GM21723 (cell line): ENCODE measurements at regions not wholly inside any gene's neighbourhood (a gene's known extent, or its start where the extent isn't known, plus 50 kb on each side); places are given as distances from the start of the nearest gene placed in this dataset.
"Not testable (repeated sequence)": the region's sequence is repeated elsewhere in the genome, so short reads cannot be mapped to it uniquely, and the experiment has no call there.

ENCODE experiments used
- ATAC-seq: cut with Tn5 transposase; IDR thresholded peaks from one replicate; pipeline ENCODE4 v1.9.1; 2021; ENCODE audit warnings: mild to moderate bottlenecking, moderate library complexity; ENCODE audit not compliant: unreplicated experiment

DNA sequence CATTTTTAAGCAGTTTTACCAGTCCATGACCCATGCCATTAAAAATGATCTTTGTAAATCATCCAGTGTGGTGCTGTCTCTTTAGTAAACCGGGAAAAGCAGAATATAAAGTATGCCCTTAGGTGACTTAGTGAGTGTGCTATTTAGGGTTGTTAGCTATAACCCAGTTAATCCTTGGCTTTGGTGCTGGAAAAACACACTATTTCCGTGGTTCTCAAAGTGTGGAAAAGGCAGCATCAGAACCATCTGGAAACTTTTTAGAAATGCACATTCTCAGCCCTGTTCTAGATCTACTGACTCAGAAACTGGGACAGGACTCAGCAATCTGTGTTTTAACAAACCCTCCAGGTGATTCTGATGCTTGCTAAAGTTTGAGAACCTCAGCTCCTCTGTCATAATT, 123.6 kb upstream of the ZNF608 start:
- no peak for ATAC-seq

DNA sequence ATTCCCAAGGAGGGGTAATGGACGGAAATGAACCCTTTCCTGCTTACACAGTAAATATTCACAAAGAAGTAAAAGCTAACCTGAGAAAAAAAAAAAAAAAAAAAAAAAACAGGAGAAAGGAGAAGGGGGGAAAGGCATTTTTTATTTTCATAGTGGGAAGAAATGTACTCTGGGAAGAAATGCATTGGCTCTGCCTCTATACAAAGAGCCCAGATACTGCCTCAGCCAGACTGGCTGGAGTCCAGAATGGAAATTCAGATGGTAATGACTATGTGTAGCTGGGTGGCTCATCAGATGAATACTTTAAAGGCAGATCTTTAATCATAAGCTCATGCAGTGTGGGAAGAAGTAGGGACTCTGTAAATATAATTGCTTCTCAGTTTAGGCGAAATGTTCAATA, 124.9 kb upstream of the ZNF608 start:
- no peak for ATAC-seq

DNA sequence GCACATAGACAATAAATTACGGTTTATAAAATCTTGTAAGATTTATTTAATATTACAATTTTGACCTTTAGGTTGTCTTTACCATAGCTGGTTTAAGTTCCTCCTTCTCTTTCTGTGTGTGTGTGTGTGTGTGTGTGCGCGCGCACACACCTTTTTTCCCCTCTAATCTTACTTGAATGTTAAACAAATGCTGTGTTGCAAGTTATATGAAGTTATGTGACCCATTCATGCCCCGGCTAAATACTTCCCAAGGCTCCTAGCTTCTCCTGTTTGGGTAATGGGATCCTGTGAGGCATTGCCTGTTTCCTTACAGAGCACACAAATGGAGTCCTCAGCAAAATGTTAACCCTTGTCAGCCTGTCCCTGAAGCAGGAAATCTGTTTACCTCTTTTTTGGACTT, 125.6 kb upstream of the ZNF608 start:
- no peak for ATAC-seq

- ATAC-seq = no peak
Measured at GRCh38 chr5:124872615-124873014, 126.2 kb upstream of the ZNF608 start.

DNA sequence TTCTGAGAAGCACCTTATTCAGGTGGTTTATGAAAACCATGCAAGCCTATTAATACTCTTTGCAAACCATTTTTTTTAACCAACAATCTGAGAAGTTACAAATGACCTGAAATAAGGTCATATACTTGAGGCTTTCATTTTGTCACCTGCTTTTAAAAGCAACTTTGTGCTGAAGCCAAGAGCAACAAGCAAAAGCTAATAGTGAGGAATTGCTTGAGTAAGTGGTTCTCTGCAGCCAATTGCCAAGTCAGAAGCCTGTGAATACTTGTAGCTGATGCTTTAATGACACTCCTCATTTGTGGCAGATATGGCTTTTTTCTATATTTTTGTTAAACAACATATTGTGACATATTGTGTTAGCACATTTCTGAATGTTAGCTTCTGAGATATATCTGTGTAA, 126.7 kb upstream of the ZNF608 start:
- ATAC-seq = no peak

DNA sequence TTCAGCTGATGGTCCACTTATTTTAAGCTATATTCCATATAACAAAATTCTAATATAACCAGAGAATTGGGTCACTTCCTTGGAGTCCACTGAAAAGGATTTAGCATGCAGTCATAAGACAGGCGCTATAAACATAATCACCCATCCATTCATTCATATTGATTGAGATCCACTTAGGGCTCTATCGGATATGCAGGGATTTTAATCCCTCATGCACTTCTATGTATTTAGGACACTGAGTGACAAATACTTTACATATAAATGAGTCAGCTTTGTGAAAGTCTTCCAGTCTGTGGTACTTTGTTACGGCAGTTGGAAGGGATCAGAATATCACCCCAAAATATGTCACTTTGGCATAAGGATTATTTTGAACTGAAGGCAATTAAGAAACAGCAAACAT, 127.3 kb upstream of the ZNF608 start:
- no peak for ATAC-seq

DNA sequence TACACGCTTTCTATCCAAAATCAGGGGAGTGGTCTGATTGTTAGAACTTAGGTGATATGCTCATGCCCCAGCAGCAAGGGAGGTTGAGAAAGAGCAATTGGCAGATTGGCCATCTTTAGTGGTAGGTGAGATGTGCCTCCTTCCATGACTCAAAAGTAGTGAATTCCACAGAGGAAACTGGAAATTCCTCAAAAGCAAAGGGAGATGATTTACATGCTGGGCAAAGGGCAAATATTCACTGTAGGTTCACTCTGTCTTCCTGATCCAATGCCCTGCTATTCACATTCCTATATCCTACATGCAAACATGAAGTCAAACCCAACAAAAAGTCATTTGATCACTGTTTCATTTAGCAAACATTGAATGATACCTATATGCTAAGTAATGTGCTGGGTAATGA, 130.1 kb upstream of the ZNF608 start:
- no peak for ATAC-seq

GRCh38 chr5:124876983-124877382, 130.5 kb upstream of the ZNF608 start:
- ATAC-seq = no peak

DNA sequence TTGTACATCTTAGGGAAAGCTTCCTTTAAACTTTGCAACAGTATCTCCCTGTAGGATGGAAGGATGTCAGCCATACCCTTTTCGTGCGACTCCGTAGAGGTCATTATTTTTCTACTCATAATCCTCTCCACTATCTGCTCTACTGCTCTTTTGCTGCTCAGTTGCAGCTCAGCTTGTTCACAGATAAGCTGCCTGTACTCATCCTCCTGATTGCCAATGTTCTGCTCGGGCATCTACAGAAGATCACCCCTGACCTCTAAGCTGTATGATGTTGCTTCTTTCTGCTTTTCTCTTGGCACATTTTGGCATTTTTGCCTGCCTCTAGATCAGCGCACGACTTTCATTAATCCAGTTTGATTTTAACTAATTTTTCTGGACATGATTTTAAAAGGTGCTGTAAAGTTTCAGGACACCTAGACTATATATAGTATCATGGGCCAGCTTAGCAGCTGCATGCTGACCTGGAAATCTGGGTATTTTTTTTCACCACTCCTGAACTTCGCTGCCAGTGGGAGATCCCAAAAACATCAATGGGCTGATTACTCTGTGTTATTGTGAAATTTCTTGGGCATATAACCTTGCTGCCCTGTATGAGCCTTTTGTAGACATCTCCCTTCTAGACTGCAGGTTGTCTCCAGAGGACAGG, 131.2 kb upstream of the ZNF608 start:
- no peak for ATAC-seq

DNA sequence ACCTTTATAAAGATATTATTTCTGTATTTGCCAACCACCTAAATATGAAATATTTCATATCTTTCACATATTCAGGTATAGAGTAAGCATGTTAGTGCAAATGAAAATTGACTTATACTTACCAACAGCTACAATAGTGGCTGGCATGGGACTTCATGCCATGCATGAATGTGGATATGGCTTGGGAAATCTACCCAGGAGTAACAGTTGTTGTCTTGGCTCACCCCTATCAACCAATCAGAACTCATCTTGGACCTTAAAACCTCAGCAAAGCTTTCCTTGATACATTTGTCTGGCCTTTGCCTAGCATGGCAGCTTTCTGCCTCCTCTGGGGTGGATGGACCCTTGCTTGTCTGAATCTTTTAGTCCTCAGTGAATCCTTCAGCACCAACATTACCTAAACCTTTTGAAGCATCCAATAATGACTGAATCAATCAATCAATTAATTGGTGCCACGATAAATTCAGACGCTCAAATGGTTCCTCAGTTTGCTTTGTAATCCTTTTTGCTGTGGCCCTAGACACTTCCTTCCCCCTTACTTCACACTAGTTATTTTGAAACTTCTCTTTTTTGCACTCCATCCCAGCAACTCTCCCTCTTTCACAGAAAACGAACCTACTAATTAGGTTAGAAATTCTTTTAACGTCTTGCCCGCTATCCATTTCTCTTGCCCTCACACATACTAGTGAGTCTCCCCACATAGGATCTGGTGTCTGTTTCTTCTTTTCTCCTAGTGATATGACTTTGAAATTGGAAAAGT, 132.3 kb upstream of the ZNF608 start:
- no peak for ATAC-seq

GRCh38 chr5:124880903-124881697, 134.7 kb upstream of the ZNF608 start:
- no peak for ATAC-seq

GRCh38 chr5:124883681-124884080, 137.2 kb upstream of the ZNF608 start:
- no peak for ATAC-seq

GRCh38 chr5:124884114-124884513, 137.7 kb upstream of the ZNF608 start:
- no peak for ATAC-seq

DNA sequence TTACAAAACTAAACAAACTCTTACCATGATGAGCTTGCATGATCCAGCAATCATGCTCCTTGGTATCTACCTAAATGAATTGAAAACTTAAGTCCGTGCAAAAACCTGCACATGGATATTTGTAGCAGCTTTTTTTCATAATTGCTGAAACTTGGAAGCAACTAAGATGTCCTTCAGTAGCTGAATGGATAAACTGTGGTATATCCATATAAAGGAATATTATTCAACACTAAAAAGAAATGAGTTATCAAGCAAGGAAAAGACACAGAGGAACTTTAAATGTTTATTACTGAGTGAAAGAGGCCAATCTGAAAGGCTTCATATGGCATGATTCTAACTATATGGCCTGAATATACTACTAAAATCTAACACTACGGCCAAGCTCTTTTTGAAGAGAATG, 139.1 kb upstream of the ZNF608 start:
- no peak for ATAC-seq

- ATAC-seq = no peak
Measured at GRCh38 chr5:124887223-124887622, 140.8 kb upstream of the ZNF608 start.

- ATAC-seq = no peak
Measured at GRCh38 chr5:124888050-124888506, 141.6 kb upstream of the ZNF608 start.

- no peak for ATAC-seq
Measured at GRCh38 chr5:124888622-124889485, 142.4 kb upstream of the ZNF608 start.

DNA sequence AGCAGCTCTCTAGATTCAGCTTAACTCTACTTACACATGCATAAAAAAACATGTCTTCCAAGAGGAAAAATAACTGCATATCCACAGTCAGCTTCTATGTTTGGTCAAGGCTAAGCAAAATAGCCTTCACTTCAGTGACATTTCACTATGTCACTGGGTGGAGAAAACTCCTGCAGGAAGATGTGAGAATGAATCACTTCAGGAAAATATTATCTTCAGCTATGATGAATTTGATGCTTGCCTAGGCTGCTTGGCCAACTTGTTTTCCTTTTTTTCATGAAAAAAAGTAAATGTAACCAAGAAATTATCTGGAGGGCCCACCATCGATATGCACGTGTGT, 143.0 kb upstream of the ZNF608 start:
- no peak for ATAC-seq

DNA sequence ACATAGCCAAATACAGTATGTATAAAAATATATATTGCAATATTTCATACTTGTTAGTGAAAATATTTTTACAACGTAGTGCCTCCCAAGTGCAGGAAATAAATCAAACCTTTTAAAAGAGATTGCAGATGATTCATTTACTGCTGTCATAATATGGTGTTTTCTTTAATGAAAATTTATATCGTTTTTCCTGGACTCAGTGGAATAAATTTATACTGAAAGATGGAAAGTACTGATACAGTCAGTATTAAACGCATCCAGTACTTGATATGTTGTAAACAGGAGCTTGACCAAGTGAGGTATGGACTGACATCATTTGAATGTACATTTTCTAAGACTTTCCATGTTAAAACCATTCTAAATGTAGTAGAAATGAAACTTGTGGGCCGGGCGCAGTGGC, 143.4 kb upstream of the ZNF608 start:
- no peak for ATAC-seq

DNA sequence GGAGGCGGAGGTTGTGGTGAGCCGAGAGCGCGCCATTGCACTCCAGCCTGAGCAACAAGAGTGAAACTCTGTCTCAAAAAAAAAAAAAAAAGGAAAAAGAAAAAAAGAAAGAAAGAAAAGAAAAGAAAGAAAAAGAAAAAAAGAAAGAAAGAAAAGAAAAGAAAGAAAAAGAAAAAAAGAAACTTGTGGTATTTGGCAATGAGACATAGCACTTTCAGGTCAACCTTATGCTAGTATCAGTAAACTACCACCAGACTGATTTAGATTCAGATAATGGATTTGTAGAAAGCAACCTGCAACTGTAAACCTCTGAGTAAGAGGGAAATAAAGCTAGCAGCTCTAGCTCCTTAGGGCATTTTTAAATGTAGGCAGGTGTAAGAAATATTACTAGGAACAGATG, 144.0 kb upstream of the ZNF608 start:
- not testable (repeated sequence) for ATAC-seq

- ATAC-seq = no peak
Measured at GRCh38 chr5:124891179-124891578, 144.7 kb upstream of the ZNF608 start.
